OCI-LY7 (cell line): ENCODE measurements at regions not wholly inside any gene's neighbourhood (a gene's known extent, or its start where the extent isn't known, plus 50 kb on each side); places are given as distances from the start of the nearest gene placed in this dataset.

Experiments used
- CTCF ChIP-seq: fragments of 200-600 bp; sonication (generic); conservative IDR thresholded peaks from 2 replicates; pipeline ENCODE4 v1.5.1; 2014; ENCODE audit warnings: mild to moderate bottlenecking, antibody characterized with exemption, low read length, moderate library complexity, mixed read lengths
- EZH2phosphoT487 ChIP-seq: fragments of 200-600 bp; sonication (generic); IDR thresholded peaks from 2 replicates; pipeline ENCODE4 v1.6.1; 2018; ENCODE audit warnings: low read depth, borderline replicate concordance, mild to moderate bottlenecking, mixed run types, antibody characterized with exemption, low read length, moderate library complexity, mixed read lengths

GRCh38 chrX:140391313-140391712, 113.6 kb downstream of the SOX3 start:
- TF ChIP-seq CTCF = no peak
- TF ChIP-seq EZH2phosphoT487 = no peak
